ENCODE measurements at regions not wholly inside any gene's neighbourhood (a gene's known extent, or its start where the extent isn't known, plus 50 kb on each side); places are given as distances from the start of the nearest gene placed in this dataset.

- no peak for DNase-seq (ENCODE audit: low read depth in 2 of 2)
These were observed 214.9 kb upstream of the ITGA4 start for GRCh38 chr2:181242262-181242661.

GRCh38 chr2:181243319-181243718, 213.9 kb upstream of the ITGA4 start:
- DNase-seq (ENCODE audit: low read depth in 2 of 2): no peak

- no peak for DNase-seq (ENCODE audit: low read depth in 2 of 2)
These were observed 206.5 kb upstream of the ITGA4 start for GRCh38 chr2:181250691-181251090.

- no peak for DNase-seq (ENCODE audit: low read depth in 2 of 2)
These were observed 204.7 kb upstream of the ITGA4 start for GRCh38 chr2:181252262-181253148.

GRCh38 chr2:181253438-181253837, 203.7 kb upstream of the ITGA4 start:
- DNase-seq (ENCODE audit: low read depth in 2 of 2): no peak

GRCh38 chr2:181255651-181256050, 201.5 kb upstream of the ITGA4 start:
- DNase-seq (ENCODE audit: low read depth in 2 of 2): no peak

GRCh38 chr2:181258720-181259119, 198.5 kb upstream of the ITGA4 start:
- DNase-seq (ENCODE audit: low read depth in 2 of 2): no peak

GRCh38 chr2:181262782-181263181, 194.4 kb upstream of the ITGA4 start:
- DNase-seq (ENCODE audit: low read depth in 2 of 2): no peak

- no peak for DNase-seq (ENCODE audit: low read depth in 2 of 2)
These were observed 193.2 kb upstream of the ITGA4 start for GRCh38 chr2:181264001-181264400.

GRCh38 chr2:181264441-181264840, 192.7 kb upstream of the ITGA4 start:
- no peak for DNase-seq (ENCODE audit: low read depth in 2 of 2)

- DNase-seq (ENCODE audit: low read depth in 2 of 2): no peak
These were observed 190.6 kb upstream of the ITGA4 start for GRCh38 chr2:181266614-181267013.

- no peak for DNase-seq (ENCODE audit: low read depth in 2 of 2)
These were observed 188.9 kb upstream of the ITGA4 start for GRCh38 chr2:181268174-181268867.

GRCh38 chr2:181273986-181274385, 183.2 kb upstream of the ITGA4 start:
- DNase-seq (ENCODE audit: low read depth in 2 of 2): no peak

- DNase-seq (ENCODE audit: low read depth in 2 of 2): no peak
These were observed 181.5 kb upstream of the ITGA4 start for GRCh38 chr2:181275643-181276070.

GRCh38 chr2:181281206-181281832, 175.9 kb upstream of the ITGA4 start:
- no peak for DNase-seq (ENCODE audit: low read depth in 2 of 2)

GRCh38 chr2:181285116-181285515, 172.1 kb upstream of the ITGA4 start:
- no peak for DNase-seq (ENCODE audit: low read depth in 2 of 2)

GRCh38 chr2:181289698-181290097, 167.5 kb upstream of the ITGA4 start:
- DNase-seq (ENCODE audit: low read depth in 2 of 2): no peak

GRCh38 chr2:181290182-181290581, 167.0 kb upstream of the ITGA4 start:
- DNase-seq (ENCODE audit: low read depth in 2 of 2): no peak

GRCh38 chr2:181294979-181295378, 162.2 kb upstream of the ITGA4 start:
- DNase-seq (ENCODE audit: low read depth in 2 of 2): no peak

GRCh38 chr2:181300600-181301291, 156.4 kb upstream of the ITGA4 start:
- no peak for DNase-seq (ENCODE audit: low read depth in 2 of 2)

- DNase-seq (ENCODE audit: low read depth in 2 of 2): no peak
These were observed 153.0 kb upstream of the ITGA4 start for GRCh38 chr2:181304011-181304844.
